ENCODE measurements at regions not wholly inside any gene's neighbourhood (a gene's known extent, or its start where the extent isn't known, plus 50 kb on each side); places are given as distances from the start of the nearest gene placed in this dataset.

GRCh38 chr7:25864511-25864910, 287.5 kb upstream of the NFE2L3 start:
- peaks cover 100% of the 10 kb centered on the region for H3K27me3 ChIP-seq (ENCODE audit: insufficient read depth, low read depth, low read length)

DNA sequence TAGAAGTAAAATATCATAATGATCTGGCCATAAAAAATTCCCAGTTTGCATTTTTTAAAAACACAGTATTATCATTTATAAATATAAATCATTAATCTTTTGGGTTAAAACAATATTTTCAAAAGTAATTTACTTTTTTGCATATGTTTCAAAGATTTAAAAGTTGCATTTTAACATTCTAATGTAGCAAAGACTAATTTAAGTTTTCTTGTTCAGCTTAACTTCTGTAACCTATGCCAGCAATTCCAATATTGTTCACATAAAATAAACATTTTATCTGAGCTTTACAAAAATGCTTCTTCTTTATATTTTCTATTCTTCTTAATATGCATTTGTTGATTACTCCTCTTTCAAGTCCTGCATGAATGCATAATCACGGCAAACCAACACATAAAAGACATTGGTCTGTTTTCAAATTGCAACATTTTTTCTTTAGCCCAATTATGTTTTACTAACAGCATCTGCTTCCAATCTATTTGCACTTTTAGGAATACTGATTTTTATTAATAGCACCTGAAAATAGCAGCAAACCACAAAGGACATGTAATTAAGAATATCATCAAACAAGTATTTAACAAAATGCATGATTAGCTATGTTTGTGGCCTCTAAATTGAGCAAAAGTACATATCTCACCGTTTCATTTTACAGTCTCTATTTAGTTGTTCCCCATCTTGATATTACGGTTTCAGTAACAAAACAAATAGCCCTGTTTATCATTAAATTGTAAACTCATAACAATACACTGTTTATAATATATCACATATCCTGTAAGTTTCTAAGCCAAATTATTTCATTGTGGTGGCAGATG, 286.9 kb upstream of the NFE2L3 start:
- H3K9me2 ChIP-seq (ENCODE audit: insufficient read depth, low read length) = no peaks in the 10 kb centered on the region
- H3F3A ChIP-seq (ENCODE audit: insufficient read depth, low read length, poor library complexity, severe bottlenecking) = no peaks in the 10 kb centered on the region
- TF ChIP-seq POLR2AphosphoS5 (IDR thresholded peaks at IDR 0.05) = peak; percentile 33
- no peak for TF ChIP-seq TAF1 (IDR thresholded peaks at IDR 0.05; ENCODE audit: low read depth)
- no peak overlapping the region for H3K9ac ChIP-seq (ENCODE audit: low read length)
- H3K4me2 ChIP-seq (ENCODE audit: low read length) = no peak overlapping the region
- no peak overlapping the region for H3K27ac ChIP-seq (ENCODE audit: low read length)
- H3K4me3 ChIP-seq (ENCODE audit: low read length) = no peak overlapping the region
- no peaks in the 10 kb centered on the region for H3K36me3 ChIP-seq (ENCODE audit: insufficient read depth, low read length)
- peaks cover 100% of the 10 kb centered on the region for H3K27me3 ChIP-seq (ENCODE audit: insufficient read depth, low read depth, low read length)
- H3K79me2 ChIP-seq (replicated peaks; ENCODE audit: insufficient read depth, low read length) = no peaks in the 10 kb centered on the region
- no peak overlapping the region for H2AFZ ChIP-seq (ENCODE audit: low read depth, low read length)
- H3K9me3 ChIP-seq (ENCODE audit: low read length) = no peaks in the 10 kb centered on the region
- no peaks in the 10 kb centered on the region for H4K20me1 ChIP-seq (ENCODE audit: insufficient read depth)

More at GRCh38 chr7:25864511-25864910, 287.5 kb upstream of the NFE2L3 start:
- no peaks in the 10 kb centered on the region for H3K36me3 ChIP-seq (ENCODE audit: insufficient read depth, low read length)
- H3K4me3 ChIP-seq (ENCODE audit: low read length) = no peak overlapping the region
- no peaks in the 10 kb centered on the region for H3K9me2 ChIP-seq (ENCODE audit: insufficient read depth, low read length)
- TF ChIP-seq EP300 (conservative IDR thresholded peaks at IDR 0.05; ENCODE audit: poor library complexity, severe bottlenecking) = no peak
- no peak for TF ChIP-seq POLR2AphosphoS5 (IDR thresholded peaks at IDR 0.05)
- TF ChIP-seq MXI1 (conservative IDR thresholded peaks at IDR 0.05; ENCODE audit: poor library complexity, severe bottlenecking) = no peak
- TF ChIP-seq RAD21 (conservative IDR thresholded peaks at IDR 0.05) = no peak
- TF ChIP-seq, protein P1, sequence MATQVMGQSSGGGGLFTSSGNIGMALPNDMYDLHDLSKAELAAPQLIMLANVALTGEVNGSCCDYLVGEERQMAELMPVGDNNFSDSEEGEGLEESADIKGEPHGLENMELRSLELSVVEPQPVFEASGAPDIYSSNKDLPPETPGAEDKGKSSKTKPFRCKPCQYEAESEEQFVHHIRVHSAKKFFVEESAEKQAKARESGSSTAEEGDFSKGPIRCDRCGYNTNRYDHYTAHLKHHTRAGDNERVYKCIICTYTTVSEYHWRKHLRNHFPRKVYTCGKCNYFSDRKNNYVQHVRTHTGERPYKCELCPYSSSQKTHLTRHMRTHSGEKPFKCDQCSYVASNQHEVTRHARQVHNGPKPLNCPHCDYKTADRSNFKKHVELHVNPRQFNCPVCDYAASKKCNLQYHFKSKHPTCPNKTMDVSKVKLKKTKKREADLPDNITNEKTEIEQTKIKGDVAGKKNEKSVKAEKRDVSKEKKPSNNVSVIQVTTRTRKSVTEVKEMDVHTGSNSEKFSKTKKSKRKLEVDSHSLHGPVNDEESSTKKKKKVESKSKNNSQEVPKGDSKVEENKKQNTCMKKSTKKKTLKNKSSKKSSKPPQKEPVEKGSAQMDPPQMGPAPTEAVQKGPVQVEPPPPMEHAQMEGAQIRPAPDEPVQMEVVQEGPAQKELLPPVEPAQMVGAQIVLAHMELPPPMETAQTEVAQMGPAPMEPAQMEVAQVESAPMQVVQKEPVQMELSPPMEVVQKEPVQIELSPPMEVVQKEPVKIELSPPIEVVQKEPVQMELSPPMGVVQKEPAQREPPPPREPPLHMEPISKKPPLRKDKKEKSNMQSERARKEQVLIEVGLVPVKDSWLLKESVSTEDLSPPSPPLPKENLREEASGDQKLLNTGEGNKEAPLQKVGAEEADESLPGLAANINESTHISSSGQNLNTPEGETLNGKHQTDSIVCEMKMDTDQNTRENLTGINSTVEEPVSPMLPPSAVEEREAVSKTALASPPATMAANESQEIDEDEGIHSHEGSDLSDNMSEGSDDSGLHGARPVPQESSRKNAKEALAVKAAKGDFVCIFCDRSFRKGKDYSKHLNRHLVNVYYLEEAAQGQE (IDR thresholded peaks at IDR 0.05; ENCODE audit: borderline replicate concordance) = no peak
- no peak for TF ChIP-seq SMC3 (conservative IDR thresholded peaks at IDR 0.05; ENCODE audit: poor library complexity)
- TF ChIP-seq CTCF (IDR thresholded peaks at IDR 0.05; ENCODE audit: poor library complexity, severe bottlenecking) = no peak
- no peak for TF ChIP-seq TAF1 (IDR thresholded peaks at IDR 0.05; ENCODE audit: low read depth)
- H2AFZ ChIP-seq (ENCODE audit: low read depth, low read length) = no peak overlapping the region
- no peaks in the 10 kb centered on the region for H4K20me1 ChIP-seq (ENCODE audit: insufficient read depth)
- no peaks in the 10 kb centered on the region for H3F3A ChIP-seq (ENCODE audit: insufficient read depth, low read length, poor library complexity, severe bottlenecking)
- no peaks in the 10 kb centered on the region for H3K9me3 ChIP-seq (ENCODE audit: low read length)
- H3K79me2 ChIP-seq (replicated peaks; ENCODE audit: insufficient read depth, low read length) = no peaks in the 10 kb centered on the region
- no peak overlapping the region for H3K9ac ChIP-seq (ENCODE audit: low read length)
- no peak overlapping the region for H3K27ac ChIP-seq (ENCODE audit: low read length)
- no peak overlapping the region for H3K4me2 ChIP-seq (ENCODE audit: low read length)

DNA sequence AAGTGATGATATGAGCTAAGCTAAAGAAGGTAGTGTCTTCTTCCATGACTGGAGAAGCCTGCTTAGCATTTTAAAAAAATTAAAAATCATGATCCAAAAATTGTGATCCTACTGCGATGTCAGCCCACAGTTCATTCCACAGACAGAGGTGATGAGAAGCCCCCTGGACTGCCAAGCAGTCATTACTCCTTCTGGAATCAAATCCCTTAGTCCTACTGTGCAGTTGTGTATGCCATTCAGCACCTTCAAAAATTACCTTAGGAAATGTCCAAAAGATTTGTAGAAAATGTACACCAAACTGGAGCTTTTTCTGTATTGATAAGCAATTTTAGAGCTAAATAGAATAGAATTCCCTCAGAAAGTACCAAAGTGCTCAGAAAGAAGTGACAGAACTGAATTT, 283.5 kb upstream of the NFE2L3 start:
- Histone ChIP-seq H3K36me3 (ENCODE audit: insufficient read depth, low read length) (no peaks in the 10 kb centered on the region), H3K4me2 (ENCODE audit: low read length) (no peak overlapping the region), H3K27me3 (ENCODE audit: insufficient read depth, low read depth, low read length) (peaks cover 76% of the 10 kb centered on the region), H3K79me2 (replicated peaks; ENCODE audit: insufficient read depth, low read length) (no peaks in the 10 kb centered on the region), H2AFZ (ENCODE audit: low read depth, low read length) (no peak overlapping the region), H3K9me2 (ENCODE audit: insufficient read depth, low read length) (no peaks in the 10 kb centered on the region), H3K4me3 (ENCODE audit: low read length) (no peak overlapping the region), H3K9ac (ENCODE audit: low read length) (no peak overlapping the region), H3K27ac (ENCODE audit: low read length) (no peak overlapping the region), H3F3A (ENCODE audit: insufficient read depth, low read length, poor library complexity, severe bottlenecking) (no peaks in the 10 kb centered on the region), H3K9me3 (ENCODE audit: low read length) (no peaks in the 10 kb centered on the region), H4K20me1 (ENCODE audit: insufficient read depth) (no peaks in the 10 kb centered on the region)
- TF ChIP-seq TAF1 (IDR thresholded peaks at IDR 0.05; ENCODE audit: low read depth) (no peak), EZH2 (IDR thresholded peaks at IDR 0.05; ENCODE audit: borderline replicate concordance, insufficient read depth, low read length, poor library complexity, severe bottlenecking) (no peak), CTCF (IDR thresholded peaks at IDR 0.05; ENCODE audit: poor library complexity, severe bottlenecking) (no peak), RAD21 (conservative IDR thresholded peaks at IDR 0.05) (no peak), SMC3 (conservative IDR thresholded peaks at IDR 0.05; ENCODE audit: poor library complexity) (no peak), POLR2AphosphoS5 (IDR thresholded peaks at IDR 0.05) (no peak), EP300 (conservative IDR thresholded peaks at IDR 0.05; ENCODE audit: poor library complexity, severe bottlenecking) (no peak), MXI1 (conservative IDR thresholded peaks at IDR 0.05; ENCODE audit: poor library complexity, severe bottlenecking) (no peak)

Data from neural cell (in vitro differentiated cells).